Adrenal gland (tissue), 9 donors: ENCODE measurements at regions not wholly inside any gene's neighbourhood (a gene's known extent, or its start where the extent isn't known, plus 50 kb on each side); places are given as distances from the start of the nearest gene placed in this dataset.

Experiments used
- DNase-seq, 7 donors: peaks; one replicate each; pipeline ENCODE4 v3.0.0-alpha.2; 2019 to 2020
- H3K27ac ChIP-seq, 5 donors: fragments of 200-600 bp; sonication (generic) in 4 of 5; 1 replicate in 3 of 5; 2 replicates in 2 of 5; pipeline versions ENCODE4 v1.5.1 to v1.8.0; 2016 to 2020; ENCODE audit warnings: mild to moderate bottlenecking in 1 of 5
- H3K27me3 ChIP-seq: fragments of 200-600 bp; 2 replicates; pipeline ENCODE4 v1.8.0; 2021
- H3K36me3 ChIP-seq, 2 donors: fragments of 200-600 bp; replicated peaks in 1 of 2; 1 replicate in 1 of 2; 2 replicates in 1 of 2; pipeline versions ENCODE4 v1.5.1 to v1.8.0; 2018 to 2022
- H3K4me1 ChIP-seq, 2 donors: fragments of 200-600 bp; replicated peaks in 1 of 2; 1 replicate in 1 of 2; 2 replicates in 1 of 2; pipeline versions ENCODE4 v1.5.1 to v1.8.0; 2018 to 2021
- H3K4me3 ChIP-seq, 4 donors: fragments of 200-600 bp; sonication (generic) in 3 of 4; one replicate each; pipeline ENCODE4 v1.5.1; 2016 to 2018
- H3K9me3 ChIP-seq, 3 donors: fragments of 200-600 bp; sonication (generic) in 1 of 3; replicated peaks in 1 of 3; 1 replicate in 2 of 3; 2 replicates in 1 of 3; pipeline versions ENCODE4 v1.5.1 to v1.8.0; 2016 to 2021
- CTCF ChIP-seq, 6 experiments: fragments of 450-650 bp in 4 of 6; fragments of 200-600 bp in 2 of 6; sonication (generic) in 1 of 6; IDR thresholded peaks; 1 replicate in 5 of 6; 2 replicates in 1 of 6; pipeline versions ENCODE4 v1.5.1 to v1.8.0; 2016 to 2021; ENCODE audit warnings: antibody characterized with exemption in 6 of 6, mild to moderate bottlenecking in 2 of 6, moderate library complexity in 1 of 6
- POLR2A ChIP-seq, 2 donors: fragments of 450-650 bp; IDR thresholded peaks; one replicate each; pipeline ENCODE4 v1.6.1; 2017; ENCODE audit warnings: antibody characterized with exemption in 2 of 2, mild to moderate bottlenecking in 2 of 2, moderate library complexity in 1 of 2
- WGBS, 4 donors: extraction: QIAGEN DNeasy Blood & Tissue Kit in 2 of 4; methylation state at CpG; one replicate each; pipeline versions ENCODE4 v1.1.5 to v1.1.7; 2013 to 2017; 5-methylcytosine and 5-hydroxymethylcytosine counted together
- intact Hi-C, 2 donors: fragments of 100-400 bp; cut with DNase I; formaldehyde crosslinking; loops; one replicate each; pipeline versions ENCODE4 v1.14.1 to v1.15.0; 2022 to 2023
- donor health status: healthy with polysubstance abuse.
- donor health status: Bipolar disorder and iron deficiency.
- donor health status: DM: yes; HTN: yes; CAD: no.
- donor health status: DM: no; HTN: no; CAD: no.
- donor health status: DM: no; HTN: no; CAD: no.

- H3K36me3 ChIP-seq = no peaks in the 10 kb centered on the region
Measured at GRCh38 chr1:4214826-4215225, 314.8 kb upstream of the C1orf174 start.

GRCh38 chr1:4215391-4215790 is 315.3 kb upstream of the C1orf174 start:
- H3K4me1 ChIP-seq = no peaks in the 10 kb centered on the region
- no peaks in the 10 kb centered on the region for H3K9me3 ChIP-seq
- 66 to 96% (median 82%) methylated on average over 6 to 11 of the region's 11 CpGs for WGBS, 4 donors
- H3K27ac ChIP-seq = no peak overlapping the region
- DNase-seq = no peak
- H3K27me3 ChIP-seq = no peaks in the 10 kb centered on the region
- intact Hi-C loops = no loop called here
- no peak for TF ChIP-seq CTCF (IDR thresholded peaks at IDR 0.05)
- TF ChIP-seq POLR2A (IDR thresholded peaks at IDR 0.05) = no peak
- no peaks in the 10 kb centered on the region for H3K36me3 ChIP-seq
- H3K4me3 ChIP-seq = no peak overlapping the region

More at GRCh38 chr1:4214826-4215225, 314.8 kb upstream of the C1orf174 start:
- no peak for TF ChIP-seq CTCF (IDR thresholded peaks at IDR 0.05)
- no peak for TF ChIP-seq POLR2A (IDR thresholded peaks at IDR 0.05)
- intact Hi-C loops = no loop called here
- Histone ChIP-seq H3K4me1 (no peaks in the 10 kb centered on the region), H3K27ac (no peak overlapping the region), H3K9me3 (no peaks in the 10 kb centered on the region), H3K27me3 (no peaks in the 10 kb centered on the region), H3K4me3 (no peak overlapping the region)
- DNase-seq = no peak
- 87 to 92% (median 89%) methylated on average over 12 of the region's 12 CpGs for WGBS, 4 donors

- H3K36me3 ChIP-seq = no peaks in the 10 kb centered on the region
- H3K9me3 ChIP-seq = no peaks in the 10 kb centered on the region
- no peak overlapping the region for H3K27ac ChIP-seq
- H3K4me3 ChIP-seq = no peak overlapping the region
- TF ChIP-seq CTCF (IDR thresholded peaks at IDR 0.05) (no peak), POLR2A (IDR thresholded peaks at IDR 0.05) (no peak)
- intact Hi-C loops = no loop called here
- DNase-seq = no peak
- no peaks in the 10 kb centered on the region for H3K4me1 ChIP-seq
- H3K27me3 ChIP-seq = no peaks in the 10 kb centered on the region
Measured at GRCh38 chr1:4216231-4216630, 316.2 kb upstream of the C1orf174 start.

- no peaks in the 10 kb centered on the region for H3K27me3 ChIP-seq
- no peaks in the 10 kb centered on the region for H3K36me3 ChIP-seq
- no peaks in the 10 kb centered on the region for H3K9me3 ChIP-seq
- DNase-seq = no peak
- no peak overlapping the region for H3K27ac ChIP-seq
- TF ChIP-seq CTCF (IDR thresholded peaks at IDR 0.05) (no peak), POLR2A (IDR thresholded peaks at IDR 0.05) (no peak)
- no peak overlapping the region for H3K4me3 ChIP-seq
- intact Hi-C loops = no loop called here
- 75 to 89% (median 84%) methylated on average over 7 to 10 of the region's 10 CpGs for WGBS, 4 donors
- H3K4me1 ChIP-seq = no peaks in the 10 kb centered on the region
Measured at GRCh38 chr1:4218619-4219018, 318.5 kb upstream of the C1orf174 start.
